ENCODE measurements at regions not wholly inside any gene's neighbourhood (a gene's known extent, or its start where the extent isn't known, plus 50 kb on each side); places are given as distances from the start of the nearest gene placed in this dataset.

- Histone ChIP-seq H3K4me1 (ENCODE audit: insufficient read depth, low read length) (no peaks in the 10 kb centered on the region), H3K9me3 (ENCODE audit: low read depth, low read length) (no peaks in the 10 kb centered on the region), H3K4me3 (ENCODE audit: low read length) (no peak overlapping the region), H3K27me3 (ENCODE audit: insufficient read depth, low read length) (no peaks in the 10 kb centered on the region)
These were observed 2026.5 kb downstream of the TP53TG3F start for GRCh38 chr16:35485915-35486314.

- H3K4me1 ChIP-seq (ENCODE audit: insufficient read depth, low read length) = no peaks in the 10 kb centered on the region
- no peak overlapping the region for H3K4me3 ChIP-seq (ENCODE audit: low read length)
- H3K27me3 ChIP-seq (ENCODE audit: insufficient read depth, low read length) = no peaks in the 10 kb centered on the region
- H3K9me3 ChIP-seq (ENCODE audit: low read depth, low read length) = peaks cover 4% of the 10 kb centered on the region
These were observed 2032.8 kb downstream of the TP53TG3F start for GRCh38 chr16:35492225-35492624.

GRCh38 chr16:35497399-35497798, 2038.0 kb downstream of the TP53TG3F start:
- H3K4me3 ChIP-seq (ENCODE audit: low read length) = no peak overlapping the region
- H3K4me1 ChIP-seq (ENCODE audit: insufficient read depth, low read length) = no peaks in the 10 kb centered on the region
- H3K27me3 ChIP-seq (ENCODE audit: insufficient read depth, low read length) = no peaks in the 10 kb centered on the region
- peaks cover 4% of the 10 kb centered on the region for H3K9me3 ChIP-seq (ENCODE audit: low read depth, low read length)

GRCh38 chr16:35506018-35506897, 2046.8 kb downstream of the TP53TG3F start:
- no peaks in the 10 kb centered on the region for H3K4me1 ChIP-seq (ENCODE audit: insufficient read depth, low read length)
- no peak overlapping the region for H3K4me3 ChIP-seq (ENCODE audit: low read length)
- H3K9me3 ChIP-seq (ENCODE audit: low read depth, low read length) = no peaks in the 10 kb centered on the region
- H3K27me3 ChIP-seq (ENCODE audit: insufficient read depth, low read length) = no peaks in the 10 kb centered on the region

- H3K4me1 ChIP-seq (ENCODE audit: insufficient read depth, low read length) = no peaks in the 10 kb centered on the region
- no peaks in the 10 kb centered on the region for H3K9me3 ChIP-seq (ENCODE audit: low read depth, low read length)
- no peaks in the 10 kb centered on the region for H3K27me3 ChIP-seq (ENCODE audit: insufficient read depth, low read length)
- H3K4me3 ChIP-seq (ENCODE audit: low read length) = no peak overlapping the region
These were observed 2047.4 kb downstream of the TP53TG3F start for GRCh38 chr16:35506898-35507194.

GRCh38 chr16:35510701-35511100, 2051.3 kb downstream of the TP53TG3F start:
- Histone ChIP-seq H3K4me1 (ENCODE audit: insufficient read depth, low read length) (no peaks in the 10 kb centered on the region), H3K4me3 (ENCODE audit: low read length) (no peak overlapping the region), H3K9me3 (ENCODE audit: low read depth, low read length) (peaks cover 4% of the 10 kb centered on the region), H3K27me3 (ENCODE audit: insufficient read depth, low read length) (no peaks in the 10 kb centered on the region)

GRCh38 chr16:35516551-35516950, 2057.1 kb downstream of the TP53TG3F start:
- H3K4me3 ChIP-seq (ENCODE audit: low read length) = no peak overlapping the region
- H3K27me3 ChIP-seq (ENCODE audit: insufficient read depth, low read length) = no peaks in the 10 kb centered on the region
- H3K4me1 ChIP-seq (ENCODE audit: insufficient read depth, low read length) = no peaks in the 10 kb centered on the region
- H3K9me3 ChIP-seq (ENCODE audit: low read depth, low read length) = peaks cover 4% of the 10 kb centered on the region

GRCh38 chr16:35516971-35517370, 2057.6 kb downstream of the TP53TG3F start:
- Histone ChIP-seq H3K4me1 (ENCODE audit: insufficient read depth, low read length) (no peaks in the 10 kb centered on the region), H3K27me3 (ENCODE audit: insufficient read depth, low read length) (no peaks in the 10 kb centered on the region), H3K4me3 (ENCODE audit: low read length) (no peak overlapping the region), H3K9me3 (ENCODE audit: low read depth, low read length) (peaks cover 4% of the 10 kb centered on the region)

- Histone ChIP-seq H3K9me3 (ENCODE audit: low read depth, low read length) (no peaks in the 10 kb centered on the region), H3K27me3 (ENCODE audit: insufficient read depth, low read length) (no peaks in the 10 kb centered on the region), H3K4me3 (ENCODE audit: low read length) (no peak overlapping the region)
These were observed 2064.6 kb downstream of the TP53TG3F start for GRCh38 chr16:35523991-35524390.

GRCh38 chr16:35525979-35526590, 2066.7 kb downstream of the TP53TG3F start:
- Histone ChIP-seq H3K4me1 (ENCODE audit: insufficient read depth, low read length) (no peaks in the 10 kb centered on the region), H3K27me3 (ENCODE audit: insufficient read depth, low read length) (no peaks in the 10 kb centered on the region), H3K9me3 (ENCODE audit: low read depth, low read length) (no peaks in the 10 kb centered on the region), H3K4me3 (ENCODE audit: low read length) (no peak overlapping the region)

More at GRCh38 chr16:35523991-35524390, 2064.6 kb downstream of the TP53TG3F start:
- H3K4me1 ChIP-seq (ENCODE audit: insufficient read depth, low read length) = no peaks in the 10 kb centered on the region

GRCh38 chr16:35532576-35532975, 2073.2 kb downstream of the TP53TG3F start:
- H3K4me3 ChIP-seq (ENCODE audit: low read length) = no peak overlapping the region
- no peaks in the 10 kb centered on the region for H3K27me3 ChIP-seq (ENCODE audit: insufficient read depth, low read length)
- no peaks in the 10 kb centered on the region for H3K9me3 ChIP-seq (ENCODE audit: low read depth, low read length)
- no peaks in the 10 kb centered on the region for H3K4me1 ChIP-seq (ENCODE audit: insufficient read depth, low read length)

GRCh38 chr16:35533683-35534082, 2074.3 kb downstream of the TP53TG3F start:
- no peaks in the 10 kb centered on the region for H3K4me1 ChIP-seq (ENCODE audit: insufficient read depth, low read length)
- H3K9me3 ChIP-seq (ENCODE audit: low read depth, low read length) = no peaks in the 10 kb centered on the region
- no peaks in the 10 kb centered on the region for H3K27me3 ChIP-seq (ENCODE audit: insufficient read depth, low read length)
- H3K4me3 ChIP-seq (ENCODE audit: low read length) = no peak overlapping the region

- Histone ChIP-seq H3K27me3 (ENCODE audit: insufficient read depth, low read length) (no peaks in the 10 kb centered on the region), H3K4me1 (ENCODE audit: insufficient read depth, low read length) (no peaks in the 10 kb centered on the region), H3K4me3 (ENCODE audit: low read length) (no peak overlapping the region), H3K9me3 (ENCODE audit: low read depth, low read length) (peaks cover 15% of the 10 kb centered on the region)
These were observed 2084.1 kb downstream of the TP53TG3F start for GRCh38 chr16:35543486-35543885.

- Histone ChIP-seq H3K4me1 (ENCODE audit: insufficient read depth, low read length) (no peaks in the 10 kb centered on the region), H3K27me3 (ENCODE audit: insufficient read depth, low read length) (no peaks in the 10 kb centered on the region), H3K4me3 (ENCODE audit: low read length) (no peak overlapping the region), H3K9me3 (ENCODE audit: low read depth, low read length) (peaks cover 4% of the 10 kb centered on the region)
These were observed 2093.4 kb downstream of the TP53TG3F start for GRCh38 chr16:35552763-35553162.

GRCh38 chr16:35557731-35558130, 2098.3 kb downstream of the TP53TG3F start:
- H3K27me3 ChIP-seq (ENCODE audit: insufficient read depth, low read length) = no peaks in the 10 kb centered on the region
- no peak overlapping the region for H3K4me3 ChIP-seq (ENCODE audit: low read length)
- no peaks in the 10 kb centered on the region for H3K4me1 ChIP-seq (ENCODE audit: insufficient read depth, low read length)
- H3K9me3 ChIP-seq (ENCODE audit: low read depth, low read length) = peaks cover 9% of the 10 kb centered on the region
